ENCODE measurements at regions not wholly inside any gene's neighbourhood (a gene's known extent, or its start where the extent isn't known, plus 50 kb on each side); places are given as distances from the start of the nearest gene placed in this dataset.
A peak's percentile ranks its signal among the peaks of the same experiment; 100 is the strongest.

GRCh38 chr5:39986614-39987013 lies 561.8 kb upstream of the DAB2 start:
- no peak overlapping the region for H3K4me3 ChIP-seq (ENCODE audit: low read length)
- DNase-seq (ENCODE audit: low read depth) = no peak
- TF ChIP-seq CTCF (conservative IDR thresholded peaks at IDR 0.05; ENCODE audit: low read depth, low read length) = peak; percentile 23

- no peak overlapping the region for H3K4me3 ChIP-seq (ENCODE audit: low read length)
- no peak for TF ChIP-seq CTCF (conservative IDR thresholded peaks at IDR 0.05; ENCODE audit: low read depth, low read length)
- DNase-seq (ENCODE audit: low read depth) = no peak
Observed at GRCh38 chr5:39980056-39980455, 555.3 kb upstream of the DAB2 start.

- no peak for DNase-seq (ENCODE audit: low read depth)
- no peak overlapping the region for H3K4me3 ChIP-seq (ENCODE audit: low read length)
- TF ChIP-seq CTCF (conservative IDR thresholded peaks at IDR 0.05; ENCODE audit: low read depth, low read length) = no peak
Observed at GRCh38 chr5:39977066-39977655, 552.4 kb upstream of the DAB2 start.

GRCh38 chr5:39970117-39970798 lies 545.5 kb upstream of the DAB2 start:
- DNase-seq (ENCODE audit: low read depth) = no peak
- TF ChIP-seq CTCF (conservative IDR thresholded peaks at IDR 0.05; ENCODE audit: low read depth, low read length) = no peak
- H3K4me3 ChIP-seq (ENCODE audit: low read length) = no peak overlapping the region

GRCh38 chr5:39968381-39968780 lies 543.6 kb upstream of the DAB2 start:
- DNase-seq (ENCODE audit: low read depth) = no peak
- no peak for TF ChIP-seq CTCF (conservative IDR thresholded peaks at IDR 0.05; ENCODE audit: low read depth, low read length)
- H3K4me3 ChIP-seq (ENCODE audit: low read length) = no peak overlapping the region

- no peak for TF ChIP-seq CTCF (conservative IDR thresholded peaks at IDR 0.05; ENCODE audit: low read depth, low read length)
- DNase-seq (ENCODE audit: low read depth) = no peak
- H3K4me3 ChIP-seq (ENCODE audit: low read length) = no peak overlapping the region
Observed at GRCh38 chr5:39955156-39955555, 530.4 kb upstream of the DAB2 start.

- H3K4me3 ChIP-seq (ENCODE audit: low read length) = no peak overlapping the region
- no peak for DNase-seq (ENCODE audit: low read depth)
- no peak for TF ChIP-seq CTCF (conservative IDR thresholded peaks at IDR 0.05; ENCODE audit: low read depth, low read length)
Observed at GRCh38 chr5:39951070-39951469, 526.3 kb upstream of the DAB2 start.

Measured in retinal pigment epithelial cell (primary cell).